Bronchial epithelial cell (primary cell): ENCODE measurements at regions not wholly inside any gene's neighbourhood (a gene's known extent, or its start where the extent isn't known, plus 50 kb on each side); places are given as distances from the start of the nearest gene placed in this dataset.

ENCODE experiments used
- DNase-seq: peaks from one replicate; pipeline ENCODE4 v3.0.0-alpha.2; 2010; ENCODE audit warnings: low read depth
- FAIRE-seq: peaks from 2 replicates; lab custom pipeline; 2011; peaks lifted over from hg19 to GRCh38; lab: Jason Lieb, UNC
- H3K27me3 ChIP-seq: 2 replicates; pipeline ENCODE4 v1.5.1; 2011; ENCODE audit warnings: low read length; ENCODE audit not compliant: control insufficient read depth, insufficient read depth
- H3K36me3 ChIP-seq: 2 replicates; pipeline ENCODE4 v1.5.1; 2011; ENCODE audit warnings: low read length; ENCODE audit not compliant: control insufficient read depth, insufficient read depth
- H3K4me3 ChIP-seq: 2 replicates; pipeline ENCODE4 v1.5.1; 2011; ENCODE audit warnings: mild to moderate bottlenecking, low read depth, low read length, control low read depth
- TF ChIP-seq, protein P1 (sequence below): IDR thresholded peaks from 2 replicates; pipeline ENCODE4 v1.5.1; 2011; ENCODE audit warnings: mild to moderate bottlenecking, moderate library complexity, low read length, control low read depth, inconsistent platforms; ENCODE audit not compliant: insufficient read depth, severe bottlenecking

DNA sequence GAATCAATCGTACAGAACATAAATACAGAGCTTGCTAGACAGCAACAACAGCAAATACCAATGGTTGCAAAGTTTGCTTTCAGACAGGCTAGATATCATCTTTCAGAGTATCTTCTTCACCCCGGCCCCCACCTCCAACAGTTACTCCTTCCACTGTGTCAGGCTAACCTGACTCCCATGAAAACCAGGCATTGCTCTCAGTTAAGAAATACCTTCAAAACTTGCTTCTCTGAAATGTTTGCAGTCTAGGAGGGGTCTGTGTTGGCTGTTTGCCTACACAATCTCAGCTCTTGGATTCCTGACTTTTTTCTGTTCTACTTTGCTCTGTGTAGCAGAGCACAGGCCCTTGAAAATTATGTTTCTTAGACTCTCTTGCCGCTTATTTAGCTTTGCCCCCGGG is 599.5 kb upstream of the SYT4 start:
- no peaks in the 10 kb centered on the region for H3K27me3 ChIP-seq
- TF ChIP-seq, protein P1, sequence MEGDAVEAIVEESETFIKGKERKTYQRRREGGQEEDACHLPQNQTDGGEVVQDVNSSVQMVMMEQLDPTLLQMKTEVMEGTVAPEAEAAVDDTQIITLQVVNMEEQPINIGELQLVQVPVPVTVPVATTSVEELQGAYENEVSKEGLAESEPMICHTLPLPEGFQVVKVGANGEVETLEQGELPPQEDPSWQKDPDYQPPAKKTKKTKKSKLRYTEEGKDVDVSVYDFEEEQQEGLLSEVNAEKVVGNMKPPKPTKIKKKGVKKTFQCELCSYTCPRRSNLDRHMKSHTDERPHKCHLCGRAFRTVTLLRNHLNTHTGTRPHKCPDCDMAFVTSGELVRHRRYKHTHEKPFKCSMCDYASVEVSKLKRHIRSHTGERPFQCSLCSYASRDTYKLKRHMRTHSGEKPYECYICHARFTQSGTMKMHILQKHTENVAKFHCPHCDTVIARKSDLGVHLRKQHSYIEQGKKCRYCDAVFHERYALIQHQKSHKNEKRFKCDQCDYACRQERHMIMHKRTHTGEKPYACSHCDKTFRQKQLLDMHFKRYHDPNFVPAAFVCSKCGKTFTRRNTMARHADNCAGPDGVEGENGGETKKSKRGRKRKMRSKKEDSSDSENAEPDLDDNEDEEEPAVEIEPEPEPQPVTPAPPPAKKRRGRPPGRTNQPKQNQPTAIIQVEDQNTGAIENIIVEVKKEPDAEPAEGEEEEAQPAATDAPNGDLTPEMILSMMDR: no peak
- no peaks in the 10 kb centered on the region for H3K36me3 ChIP-seq
- FAIRE-seq (no peak), DNase-seq (no peak)
- H3K4me3 ChIP-seq: no peak overlapping the region

GRCh38 chr18:43877616-43878321 is 600.5 kb upstream of the SYT4 start:
- DNase-seq (no peak), FAIRE-seq (no peak)
- no peaks in the 10 kb centered on the region for H3K27me3 ChIP-seq
- H3K4me3 ChIP-seq: no peak overlapping the region
- no peaks in the 10 kb centered on the region for H3K36me3 ChIP-seq
- TF ChIP-seq, protein P1: no peak

GRCh38 chr18:43879415-43879814 is 602.1 kb upstream of the SYT4 start:
- Histone ChIP-seq H3K36me3 (no peaks in the 10 kb centered on the region), H3K27me3 (no peaks in the 10 kb centered on the region), H3K4me3 (no peak overlapping the region)
- FAIRE-seq (no peak), DNase-seq (no peak)
- TF ChIP-seq, protein P1: no peak

GRCh38 chr18:43882358-43883055 is 605.2 kb upstream of the SYT4 start:
- Histone ChIP-seq H3K36me3 (no peaks in the 10 kb centered on the region), H3K4me3 (no peak overlapping the region), H3K27me3 (no peaks in the 10 kb centered on the region)
- no peak for FAIRE-seq
- no peak for DNase-seq
- TF ChIP-seq, protein P1: no peak

GRCh38 chr18:43883886-43884285 is 606.6 kb upstream of the SYT4 start:
- TF ChIP-seq, protein P1: no peak
- Histone ChIP-seq H3K36me3 (no peaks in the 10 kb centered on the region), H3K27me3 (no peaks in the 10 kb centered on the region), H3K4me3 (no peak overlapping the region)
- DNase-seq (no peak), FAIRE-seq (no peak)

DNA sequence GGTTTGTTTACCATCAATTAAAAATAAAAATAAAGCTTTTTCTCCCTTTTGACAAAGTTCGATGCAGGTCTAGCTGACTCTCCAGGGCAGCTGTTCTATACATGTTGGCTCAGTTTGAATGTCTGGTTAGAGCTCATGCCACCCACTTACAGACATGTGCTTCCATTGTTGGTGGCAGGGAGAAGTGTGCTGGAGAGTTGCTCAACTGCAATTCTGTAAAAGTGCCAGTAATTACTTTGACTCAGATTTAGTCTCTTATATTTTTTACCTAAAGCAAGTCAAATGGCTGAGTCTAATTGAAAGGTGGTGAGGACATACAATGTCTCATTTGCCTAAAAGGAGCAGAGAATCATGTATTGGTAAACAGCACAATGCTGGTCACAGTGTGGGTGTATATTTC is 609.1 kb upstream of the SYT4 start:
- FAIRE-seq (no peak), DNase-seq (peak; percentile 10)
- Histone ChIP-seq H3K27me3 (no peaks in the 10 kb centered on the region), H3K36me3 (no peaks in the 10 kb centered on the region), H3K4me3 (no peak overlapping the region)
- TF ChIP-seq, protein P1: no peak
